Activated naive CD4-positive, alpha-beta T cell (primary cell): ENCODE measurements at regions not wholly inside any gene's neighbourhood (a gene's known extent, or its start where the extent isn't known, plus 50 kb on each side); places are given as distances from the start of the nearest gene placed in this dataset.
"Not testable (repeated sequence)": the region's sequence is repeated elsewhere in the genome, so short reads cannot be mapped to it uniquely, and the experiment has no call there.

Source experiments
- DNase-seq, 4 experiments: peaks; one replicate each; lab custom pipeline; 2025; lab: John Stamatoyannopoulos, UW

GRCh38 chr10:33067917-33068316, 109.9 kb upstream of the ITGB1 start:
- DNase-seq, result no peak

- no peak for DNase-seq
These were observed 109.5 kb upstream of the ITGB1 start for GRCh38 chr10:33067481-33067880.

GRCh38 chr10:33066558-33067236, 108.7 kb upstream of the ITGB1 start:
- no peak for DNase-seq

- DNase-seq, result no peak
These were observed 107.1 kb upstream of the ITGB1 start for GRCh38 chr10:33065111-33065510.

GRCh38 chr10:33064706-33065105, 106.7 kb upstream of the ITGB1 start:
- DNase-seq, result no peak

GRCh38 chr10:33057620-33058019, 99.6 kb upstream of the ITGB1 start:
- DNase-seq, result no peak

GRCh38 chr10:33056828-33057596, 99.0 kb upstream of the ITGB1 start:
- DNase-seq, result no peak

- DNase-seq, result no peak
These were observed 97.6 kb upstream of the ITGB1 start for GRCh38 chr10:33055625-33056024.

- no peak for DNase-seq
These were observed 95.1 kb upstream of the ITGB1 start for GRCh38 chr10:33052915-33053810.

GRCh38 chr10:33052263-33052875, 94.3 kb upstream of the ITGB1 start:
- DNase-seq, result no peak

- DNase-seq, result not testable (repeated sequence)
These were observed 92.2 kb upstream of the ITGB1 start for GRCh38 chr10:33049963-33050920.

GRCh38 chr10:33048223-33048622, 90.2 kb upstream of the ITGB1 start:
- DNase-seq, result no peak

- DNase-seq, result no peak
These were observed 89.6 kb upstream of the ITGB1 start for GRCh38 chr10:33047655-33048054.

- DNase-seq, result no peak
These were observed 88.8 kb upstream of the ITGB1 start for GRCh38 chr10:33046792-33047191.

- no peak for DNase-seq
These were observed 87.4 kb upstream of the ITGB1 start for GRCh38 chr10:33045421-33045820.

- DNase-seq, result no peak
These were observed 84.5 kb upstream of the ITGB1 start for GRCh38 chr10:33042565-33042964.

GRCh38 chr10:33041783-33042437, 83.9 kb upstream of the ITGB1 start:
- DNase-seq, result no peak

- DNase-seq, result no peak
These were observed 82.4 kb upstream of the ITGB1 start for GRCh38 chr10:33040436-33040835.

GRCh38 chr10:33039181-33039580, 81.2 kb upstream of the ITGB1 start:
- no peak for DNase-seq

GRCh38 chr10:33038672-33039071, 80.6 kb upstream of the ITGB1 start:
- DNase-seq, result no peak
